ENCODE measurements at regions not wholly inside any gene's neighbourhood (a gene's known extent, or its start where the extent isn't known, plus 50 kb on each side); places are given as distances from the start of the nearest gene placed in this dataset.

- Histone ChIP-seq H3K27me3 (ENCODE audit: control insufficient read depth, insufficient read depth, low read length, poor library complexity, severe bottlenecking) (no peaks in the 10 kb centered on the region), H3K9me3 (ENCODE audit: control insufficient read depth, low read length) (peaks cover 2% of the 10 kb centered on the region), H3K36me3 (ENCODE audit: control insufficient read depth, insufficient read depth, low read length) (no peaks in the 10 kb centered on the region), H3K27ac (ENCODE audit: insufficient read depth, low read depth, low read length, poor library complexity, severe bottlenecking) (no peak overlapping the region), H3K4me3 (ENCODE audit: insufficient read depth, low read depth, low read length) (no peak overlapping the region), H3K4me1 (ENCODE audit: control insufficient read depth, insufficient read depth, low read length) (no peaks in the 10 kb centered on the region)
- 93 to 94% methylated on average over 5 of the region's 5 CpGs for WGBS, 2 experiments
These were observed 1972.9 kb upstream of the ACO1 start for GRCh38 chr9:30411571-30411970.

- no peaks in the 10 kb centered on the region for H3K27me3 ChIP-seq (ENCODE audit: control insufficient read depth, insufficient read depth, low read length, poor library complexity, severe bottlenecking)
- no peaks in the 10 kb centered on the region for H3K4me1 ChIP-seq (ENCODE audit: control insufficient read depth, insufficient read depth, low read length)
- H3K9me3 ChIP-seq (ENCODE audit: control insufficient read depth, low read length) = no peaks in the 10 kb centered on the region
- WGBS, 2 experiments = 92 to 98% methylated on average over 2 of the region's 2 CpGs
- no peak overlapping the region for H3K4me3 ChIP-seq (ENCODE audit: insufficient read depth, low read depth, low read length)
- no peaks in the 10 kb centered on the region for H3K36me3 ChIP-seq (ENCODE audit: control insufficient read depth, insufficient read depth, low read length)
- H3K27ac ChIP-seq (ENCODE audit: insufficient read depth, low read depth, low read length, poor library complexity, severe bottlenecking) = no peak overlapping the region
These were observed 1925.3 kb upstream of the ACO1 start for GRCh38 chr9:30459156-30459555.

GRCh38 chr9:30476826-30477225, 1907.6 kb upstream of the ACO1 start:
- 93 to 99% methylated on average over 3 of the region's 4 CpGs for WGBS, 2 experiments
- H3K9me3 ChIP-seq (ENCODE audit: control insufficient read depth, low read length) = no peaks in the 10 kb centered on the region
- H3K4me3 ChIP-seq (ENCODE audit: insufficient read depth, low read depth, low read length) = no peak overlapping the region

GRCh38 chr9:30478684-30479083, 1905.8 kb upstream of the ACO1 start:
- Histone ChIP-seq H3K4me1 (ENCODE audit: control insufficient read depth, insufficient read depth, low read length) (no peaks in the 10 kb centered on the region), H3K27me3 (ENCODE audit: control insufficient read depth, insufficient read depth, low read length, poor library complexity, severe bottlenecking) (no peaks in the 10 kb centered on the region), H3K27ac (ENCODE audit: insufficient read depth, low read depth, low read length, poor library complexity, severe bottlenecking) (no peak overlapping the region), H3K9me3 (ENCODE audit: control insufficient read depth, low read length) (no peaks in the 10 kb centered on the region), H3K4me3 (ENCODE audit: insufficient read depth, low read depth, low read length) (no peak overlapping the region), H3K36me3 (ENCODE audit: control insufficient read depth, insufficient read depth, low read length) (no peaks in the 10 kb centered on the region)
- 80 to 88% methylated on average over 1 of the region's 1 CpG for WGBS, 2 experiments

More at GRCh38 chr9:30476826-30477225, 1907.6 kb upstream of the ACO1 start:
- no peaks in the 10 kb centered on the region for H3K4me1 ChIP-seq (ENCODE audit: control insufficient read depth, insufficient read depth, low read length)
- H3K27me3 ChIP-seq (ENCODE audit: control insufficient read depth, insufficient read depth, low read length, poor library complexity, severe bottlenecking) = no peaks in the 10 kb centered on the region
- no peaks in the 10 kb centered on the region for H3K36me3 ChIP-seq (ENCODE audit: control insufficient read depth, insufficient read depth, low read length)
- no peak overlapping the region for H3K27ac ChIP-seq (ENCODE audit: insufficient read depth, low read depth, low read length, poor library complexity, severe bottlenecking)

GRCh38 chr9:30482499-30482898, 1901.9 kb upstream of the ACO1 start:
- Histone ChIP-seq H3K36me3 (ENCODE audit: control insufficient read depth, insufficient read depth, low read length) (no peaks in the 10 kb centered on the region), H3K4me1 (ENCODE audit: control insufficient read depth, insufficient read depth, low read length) (no peaks in the 10 kb centered on the region), H3K9me3 (ENCODE audit: control insufficient read depth, low read length) (no peaks in the 10 kb centered on the region), H3K4me3 (ENCODE audit: insufficient read depth, low read depth, low read length) (no peak overlapping the region), H3K27me3 (ENCODE audit: control insufficient read depth, insufficient read depth, low read length, poor library complexity, severe bottlenecking) (no peaks in the 10 kb centered on the region), H3K27ac (ENCODE audit: insufficient read depth, low read depth, low read length, poor library complexity, severe bottlenecking) (no peak overlapping the region)
- WGBS, 2 experiments = 83 to 94% methylated on average over 4 of the region's 4 CpGs

GRCh38 chr9:30484690-30485089, 1899.8 kb upstream of the ACO1 start:
- WGBS, 2 experiments = 95 to 96% methylated on average over 2 of the region's 2 CpGs
- Histone ChIP-seq H3K9me3 (ENCODE audit: control insufficient read depth, low read length) (no peaks in the 10 kb centered on the region), H3K36me3 (ENCODE audit: control insufficient read depth, insufficient read depth, low read length) (no peaks in the 10 kb centered on the region), H3K4me3 (ENCODE audit: insufficient read depth, low read depth, low read length) (no peak overlapping the region), H3K27ac (ENCODE audit: insufficient read depth, low read depth, low read length, poor library complexity, severe bottlenecking) (no peak overlapping the region), H3K27me3 (ENCODE audit: control insufficient read depth, insufficient read depth, low read length, poor library complexity, severe bottlenecking) (no peaks in the 10 kb centered on the region), H3K4me1 (ENCODE audit: control insufficient read depth, insufficient read depth, low read length) (no peaks in the 10 kb centered on the region)

GRCh38 chr9:30504502-30504905, 1879.9 kb upstream of the ACO1 start:
- H3K9me3 ChIP-seq (ENCODE audit: control insufficient read depth, low read length) = no peaks in the 10 kb centered on the region
- WGBS, 2 experiments = 95 to 100% methylated on average over 1 of the region's 1 CpG
- no peak overlapping the region for H3K4me3 ChIP-seq (ENCODE audit: insufficient read depth, low read depth, low read length)
- no peak overlapping the region for H3K27ac ChIP-seq (ENCODE audit: insufficient read depth, low read depth, low read length, poor library complexity, severe bottlenecking)
- no peaks in the 10 kb centered on the region for H3K27me3 ChIP-seq (ENCODE audit: control insufficient read depth, insufficient read depth, low read length, poor library complexity, severe bottlenecking)
- H3K4me1 ChIP-seq (ENCODE audit: control insufficient read depth, insufficient read depth, low read length) = no peaks in the 10 kb centered on the region
- H3K36me3 ChIP-seq (ENCODE audit: control insufficient read depth, insufficient read depth, low read length) = no peaks in the 10 kb centered on the region

- Histone ChIP-seq H3K27ac (ENCODE audit: insufficient read depth, low read depth, low read length, poor library complexity, severe bottlenecking) (no peak overlapping the region), H3K27me3 (ENCODE audit: control insufficient read depth, insufficient read depth, low read length, poor library complexity, severe bottlenecking) (no peaks in the 10 kb centered on the region), H3K4me1 (ENCODE audit: control insufficient read depth, insufficient read depth, low read length) (no peaks in the 10 kb centered on the region), H3K36me3 (ENCODE audit: control insufficient read depth, insufficient read depth, low read length) (no peaks in the 10 kb centered on the region), H3K9me3 (ENCODE audit: control insufficient read depth, low read length) (no peaks in the 10 kb centered on the region), H3K4me3 (ENCODE audit: insufficient read depth, low read depth, low read length) (no peak overlapping the region)
- WGBS, 2 experiments = no CpG with 5 or more reads among the region's 1 CpG
These were observed 1879.1 kb upstream of the ACO1 start for GRCh38 chr9:30505311-30505710.

GRCh38 chr9:30506749-30507148, 1877.7 kb upstream of the ACO1 start:
- Histone ChIP-seq H3K4me3 (ENCODE audit: insufficient read depth, low read depth, low read length) (no peak overlapping the region), H3K27me3 (ENCODE audit: control insufficient read depth, insufficient read depth, low read length, poor library complexity, severe bottlenecking) (no peaks in the 10 kb centered on the region), H3K4me1 (ENCODE audit: control insufficient read depth, insufficient read depth, low read length) (no peaks in the 10 kb centered on the region), H3K27ac (ENCODE audit: insufficient read depth, low read depth, low read length, poor library complexity, severe bottlenecking) (no peak overlapping the region), H3K9me3 (ENCODE audit: control insufficient read depth, low read length) (no peaks in the 10 kb centered on the region), H3K36me3 (ENCODE audit: control insufficient read depth, insufficient read depth, low read length) (no peaks in the 10 kb centered on the region)
- 78 to 100% methylated on average over 1 of the region's 2 CpGs for WGBS, 2 experiments

- Histone ChIP-seq H3K36me3 (ENCODE audit: control insufficient read depth, insufficient read depth, low read length) (no peaks in the 10 kb centered on the region), H3K4me3 (ENCODE audit: insufficient read depth, low read depth, low read length) (no peak overlapping the region), H3K27me3 (ENCODE audit: control insufficient read depth, insufficient read depth, low read length, poor library complexity, severe bottlenecking) (no peaks in the 10 kb centered on the region), H3K27ac (ENCODE audit: insufficient read depth, low read depth, low read length, poor library complexity, severe bottlenecking) (no peak overlapping the region), H3K4me1 (ENCODE audit: control insufficient read depth, insufficient read depth, low read length) (no peaks in the 10 kb centered on the region), H3K9me3 (ENCODE audit: control insufficient read depth, low read length) (no peaks in the 10 kb centered on the region)
- 92 to 95% methylated on average over 2 of the region's 2 CpGs for WGBS, 2 experiments
These were observed 1877.3 kb upstream of the ACO1 start for GRCh38 chr9:30507166-30507565.

- Histone ChIP-seq H3K36me3 (ENCODE audit: control insufficient read depth, insufficient read depth, low read length) (no peaks in the 10 kb centered on the region), H3K4me1 (ENCODE audit: control insufficient read depth, insufficient read depth, low read length) (no peaks in the 10 kb centered on the region), H3K27ac (ENCODE audit: insufficient read depth, low read depth, low read length, poor library complexity, severe bottlenecking) (no peak overlapping the region), H3K4me3 (ENCODE audit: insufficient read depth, low read depth, low read length) (no peak overlapping the region), H3K27me3 (ENCODE audit: control insufficient read depth, insufficient read depth, low read length, poor library complexity, severe bottlenecking) (no peaks in the 10 kb centered on the region), H3K9me3 (ENCODE audit: control insufficient read depth, low read length) (no peaks in the 10 kb centered on the region)
- WGBS, 2 experiments = 89 to 93% methylated on average over 2 of the region's 2 CpGs
These were observed 1872.8 kb upstream of the ACO1 start for GRCh38 chr9:30511666-30512065.

Measured in ectodermal cell (in vitro differentiated cells).